Activated CD4-positive, alpha-beta T cell treated with anti-CD3 and anti-CD28 coated beads, Interleukin-10, Interleukin-2, amounts not matched to agents 100 ng/mL and 50 ng/mL, durations not matched to agents 16 hours and 8 hours (primary cell): ENCODE measurements at regions not wholly inside any gene's neighbourhood (a gene's known extent, or its start where the extent isn't known, plus 50 kb on each side); places are given as distances from the start of the nearest gene placed in this dataset.
"Not testable (repeated sequence)": the region's sequence is repeated elsewhere in the genome, so short reads cannot be mapped to it uniquely, and the experiment has no call there.

Experiments
- DNase-seq: peaks from one replicate; pipeline ENCODE4 v3.0.0-alpha.2; 2020

- no peak for DNase-seq
Observed at GRCh38 chr15:81937189-81937588, 108.6 kb downstream of the MEX3B start.

DNA sequence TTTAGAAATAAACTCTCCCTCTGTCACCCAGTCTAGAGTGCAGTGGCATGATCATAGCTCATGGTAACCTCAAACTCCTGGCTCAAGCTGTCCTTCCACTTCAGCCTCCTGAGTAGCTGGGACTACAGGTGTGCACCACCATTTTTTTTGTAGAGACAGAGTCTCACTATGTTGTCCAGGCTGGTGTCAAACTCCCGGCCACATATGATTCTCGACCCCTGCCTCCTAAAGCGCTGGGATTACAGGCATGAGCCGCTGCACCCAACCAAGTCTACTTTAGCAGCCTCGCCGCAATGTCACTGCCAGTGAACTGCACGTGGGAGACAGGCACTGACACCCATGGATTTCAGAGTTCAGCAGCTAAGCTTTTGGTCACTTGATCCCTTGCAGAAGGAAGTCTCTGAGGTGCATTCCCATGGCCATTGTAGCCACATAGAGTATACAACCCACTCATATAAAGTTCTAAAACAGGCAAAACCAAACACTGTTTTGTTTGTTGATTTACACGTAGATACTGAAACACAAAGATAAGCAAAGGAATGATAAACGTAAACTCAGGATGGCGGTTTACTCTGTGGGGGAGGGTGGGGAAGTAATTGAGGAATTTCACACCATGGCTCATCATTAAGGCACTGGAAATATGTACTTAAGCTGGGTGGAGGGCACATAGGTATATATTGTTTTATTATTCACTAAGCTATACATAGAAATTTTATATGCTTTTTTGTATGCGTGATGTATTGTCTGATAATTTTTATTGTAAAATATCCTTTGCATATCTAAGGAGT is 115.0 kb downstream of the MEX3B start:
- no peak for DNase-seq

GRCh38 chr15:81929557-81929956 is 116.3 kb downstream of the MEX3B start:
- no peak for DNase-seq

- DNase-seq: no peak
Observed at GRCh38 chr15:81926981-81927380, 118.8 kb downstream of the MEX3B start.

DNA sequence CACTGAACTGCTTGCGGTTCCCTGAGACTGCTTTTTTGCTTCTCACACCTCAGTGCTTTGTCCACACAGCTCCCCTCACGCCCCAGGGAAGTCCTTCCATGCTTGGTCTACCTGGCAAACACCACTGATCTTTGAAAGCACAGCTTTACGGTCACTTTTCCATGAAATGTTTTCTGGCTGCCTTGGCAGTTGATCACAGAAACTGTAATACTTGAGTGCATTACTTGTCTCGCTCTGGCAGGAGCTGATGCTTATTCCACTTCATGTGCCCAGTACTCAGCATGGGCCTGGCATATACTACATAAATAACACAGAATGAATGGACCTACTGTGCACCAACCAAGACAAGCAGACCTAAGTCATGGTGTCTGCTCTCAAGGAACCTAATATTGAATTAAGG is 121.1 kb downstream of the MEX3B start:
- DNase-seq: no peak

GRCh38 chr15:81923561-81924350 is 122.1 kb downstream of the MEX3B start:
- no peak for DNase-seq

- DNase-seq: no peak
Observed at GRCh38 chr15:81922143-81922542, 123.7 kb downstream of the MEX3B start.

DNA sequence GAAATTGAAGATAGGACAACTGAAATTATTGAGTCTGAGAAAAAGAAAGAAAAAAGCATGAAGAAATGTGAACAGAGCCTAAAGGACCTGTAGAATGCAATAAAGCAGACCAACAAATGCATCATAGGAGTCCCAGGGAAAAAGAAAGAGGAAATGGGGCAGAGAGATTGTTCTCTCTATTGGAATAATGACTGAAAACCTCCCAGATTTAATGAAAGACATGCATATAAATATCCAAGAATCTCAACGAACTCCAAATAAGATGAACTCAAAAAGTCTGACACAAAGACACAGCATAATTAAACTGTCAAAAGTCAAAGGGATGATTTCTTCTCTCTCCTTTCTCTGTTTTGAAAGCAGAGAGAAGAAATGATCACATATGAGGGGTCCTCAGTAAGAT is 124.7 kb downstream of the MEX3B start:
- no peak for DNase-seq

DNA sequence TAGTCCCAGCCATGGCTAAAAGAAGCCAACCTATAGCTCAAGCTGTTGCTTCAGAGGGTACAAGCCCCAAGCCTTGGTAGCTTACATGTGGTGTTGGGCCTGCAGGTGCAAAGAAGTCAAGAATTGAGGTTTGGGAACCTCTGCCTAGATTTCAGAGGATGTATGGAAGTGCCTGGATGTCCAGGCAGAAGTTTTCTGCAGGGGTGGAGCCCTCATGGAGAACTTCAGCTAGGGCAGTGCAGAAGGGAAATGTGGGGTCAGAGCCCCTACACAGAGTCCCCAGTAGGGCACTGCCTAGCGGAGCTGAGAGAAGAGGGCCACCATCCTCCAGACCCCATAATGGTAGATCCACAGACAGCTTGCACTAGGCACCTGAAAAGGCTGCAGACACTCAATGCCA is 127.1 kb downstream of the MEX3B start:
- not testable (repeated sequence) for DNase-seq

DNA sequence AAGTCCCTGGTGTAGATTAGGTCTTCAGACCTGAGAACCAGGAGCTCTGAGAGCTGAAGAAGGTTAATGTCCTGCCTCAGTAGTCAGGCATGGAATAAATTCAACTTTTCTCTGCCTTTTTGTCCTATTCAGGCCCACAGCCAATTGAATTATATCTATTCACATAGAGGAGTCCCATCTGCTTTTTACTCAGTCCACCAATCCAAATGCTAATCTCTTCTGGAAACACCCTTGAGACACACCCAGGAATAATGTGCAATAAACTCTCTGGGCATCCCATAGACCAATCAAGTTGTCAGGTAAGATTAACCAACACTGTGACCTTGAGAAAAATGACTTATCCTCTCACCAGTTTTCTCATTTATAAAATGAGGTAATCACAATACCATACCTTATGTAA is 129.4 kb downstream of the MEX3B start:
- DNase-seq: no peak

GRCh38 chr15:81915990-81916389 is 129.8 kb downstream of the MEX3B start:
- DNase-seq: no peak

- DNase-seq: no peak
Observed at GRCh38 chr15:81914734-81915256, 131.0 kb downstream of the MEX3B start.

- DNase-seq: no peak
Observed at GRCh38 chr15:81914333-81914732, 131.5 kb downstream of the MEX3B start.

GRCh38 chr15:81911022-81911971 is 134.5 kb downstream of the MEX3B start:
- no peak for DNase-seq

GRCh38 chr15:81910355-81911021 is 135.3 kb downstream of the MEX3B start:
- no peak for DNase-seq

DNA sequence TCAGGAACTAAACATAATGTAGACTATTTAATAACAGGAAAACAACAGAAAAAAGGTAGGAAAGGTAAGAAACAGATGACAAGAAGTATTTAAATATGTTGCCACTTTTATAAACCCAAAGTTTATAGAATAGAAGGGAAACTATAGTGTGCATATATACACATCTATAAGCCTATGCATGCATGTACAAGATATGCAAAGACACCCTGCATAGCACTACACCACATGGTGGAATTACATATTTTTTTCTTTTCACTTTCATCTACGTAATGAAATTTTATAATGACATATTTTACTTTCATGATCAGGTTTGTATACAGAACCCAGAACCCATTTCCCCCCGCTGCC is 136.8 kb downstream of the MEX3B start:
- no peak for DNase-seq

DNA sequence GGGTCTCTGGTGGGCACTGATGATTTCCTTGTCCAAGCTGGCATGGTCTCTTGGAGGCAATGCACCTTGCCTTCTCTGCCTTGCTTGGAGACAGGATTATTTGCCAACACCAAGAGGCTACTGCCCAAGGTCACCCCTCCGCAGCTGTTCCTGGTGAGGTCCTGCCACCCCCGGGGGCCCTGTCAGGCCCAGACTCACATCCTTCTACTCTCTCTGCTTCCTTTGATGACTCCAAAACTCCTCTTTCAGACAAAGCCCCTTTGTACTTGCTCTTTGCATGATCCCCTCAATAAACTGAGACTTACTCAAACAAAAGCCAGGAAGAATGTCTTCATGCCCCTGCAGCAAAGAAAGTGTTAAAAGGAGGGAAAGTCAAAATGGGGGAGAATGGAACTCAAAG is 137.7 kb downstream of the MEX3B start:
- no peak for DNase-seq

DNA sequence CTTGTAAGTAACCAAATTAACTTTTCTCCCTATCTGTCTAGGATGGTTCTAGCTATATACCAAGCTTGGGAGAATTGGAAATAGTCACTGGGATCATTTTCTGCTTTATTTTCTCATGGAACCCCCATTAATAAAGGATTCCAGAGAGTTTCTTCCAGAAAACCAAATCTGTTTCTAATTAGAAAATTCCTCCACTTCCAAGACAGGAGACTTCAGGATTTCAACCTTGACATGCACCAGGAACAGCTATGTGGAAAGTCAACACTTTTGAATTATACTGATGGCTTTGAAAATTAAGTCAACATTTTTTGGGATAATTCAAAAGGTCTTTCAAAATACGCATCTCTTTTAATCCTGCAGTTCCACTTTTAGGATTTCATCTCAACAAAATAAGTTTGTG is 138.3 kb downstream of the MEX3B start:
- no peak for DNase-seq

GRCh38 chr15:81905889-81906288 is 139.9 kb downstream of the MEX3B start:
- DNase-seq: no peak

DNA sequence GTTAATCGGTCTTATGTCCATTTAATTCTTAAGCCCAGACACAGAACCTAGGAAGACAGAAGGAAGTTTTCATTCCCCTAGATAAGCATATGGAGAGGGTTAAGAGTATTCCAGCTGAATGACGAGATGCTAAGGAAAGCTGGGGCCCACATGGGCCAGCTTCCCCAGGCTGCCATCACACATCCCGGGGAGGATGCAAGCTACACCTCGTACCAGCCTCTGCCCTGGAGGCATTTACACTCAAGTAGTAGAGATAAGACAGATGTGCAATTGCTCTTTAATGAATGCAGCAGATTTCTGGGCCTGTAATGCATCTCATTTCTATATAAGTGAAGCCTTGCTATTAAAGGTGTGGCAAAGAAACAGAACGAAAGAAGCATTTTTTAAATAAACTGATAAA is 144.5 kb downstream of the MEX3B start:
- DNase-seq: no peak

DNA sequence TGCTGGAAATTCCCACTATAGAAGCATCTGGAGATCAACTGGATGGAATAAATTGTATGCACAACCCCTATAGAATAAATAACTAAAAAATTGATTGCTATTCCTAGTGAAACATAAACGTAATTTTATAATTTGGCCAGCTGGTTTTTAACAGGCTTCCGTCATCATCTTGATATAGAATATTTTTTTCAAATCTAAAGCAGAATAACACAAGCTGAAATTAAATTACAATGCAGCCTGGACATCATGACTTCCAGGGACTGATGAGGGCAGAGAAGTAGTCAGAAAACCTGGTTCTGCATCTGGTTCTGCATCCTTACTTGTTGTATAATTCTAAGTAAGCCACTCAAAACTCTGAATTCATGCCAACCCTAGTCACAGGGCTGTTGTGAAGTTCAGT is 146.1 kb downstream of the MEX3B start:
- DNase-seq: no peak

DNA sequence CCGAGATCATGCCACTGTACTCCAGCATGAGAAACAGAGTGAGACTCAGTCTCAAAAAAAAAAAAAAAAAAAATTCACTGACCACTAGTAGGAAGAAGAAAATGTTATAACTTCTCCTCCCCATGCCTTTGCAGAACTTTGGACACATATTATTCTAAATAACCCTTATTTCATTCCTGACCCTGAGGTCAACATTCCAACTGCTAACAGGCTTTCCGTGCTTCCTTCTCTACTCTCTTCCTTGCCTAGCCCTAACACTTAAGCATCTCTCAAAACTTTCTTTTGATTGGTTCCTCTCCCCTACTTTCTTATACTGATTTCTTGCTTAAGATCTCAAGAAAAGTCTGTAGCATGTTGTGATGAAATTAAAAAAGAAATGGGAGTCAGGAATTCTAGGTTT is 146.8 kb downstream of the MEX3B start:
- no peak for DNase-seq
